Keratinocyte (primary cell): ENCODE measurements at regions not wholly inside any gene's neighbourhood (a gene's known extent, or its start where the extent isn't known, plus 50 kb on each side); places are given as distances from the start of the nearest gene placed in this dataset.
"Not testable (repeated sequence)": the region's sequence is repeated elsewhere in the genome, so short reads cannot be mapped to it uniquely, and the experiment has no call there.

Source experiments
- DNase-seq: peaks from one replicate; pipeline ENCODE4 v3.0.0-alpha.2; 2011; ENCODE audit warnings: low read depth, missing footprints, low spot score
- FAIRE-seq: peaks from 2 replicates; lab custom pipeline; 2011; peaks lifted over from hg19 to GRCh38; lab: Jason Lieb, UNC
- H2AFZ ChIP-seq: 2 replicates; pipeline ENCODE4 v1.6.0; 2012; ENCODE audit warnings: low read length, control low read depth, inconsistent platforms; ENCODE audit not compliant: control insufficient read depth
- H3K27ac ChIP-seq: 2 replicates; pipeline ENCODE4 v1.5.1; 2011; ENCODE audit warnings: low read length; ENCODE audit not compliant: control insufficient read depth, insufficient read depth
- H3K27me3 ChIP-seq: 3 replicates; pipeline ENCODE4 v1.6.0; 2011; ENCODE audit warnings: low read length; ENCODE audit not compliant: control insufficient read depth, insufficient read depth; ENCODE audit errors: extremely low read depth
- H3K36me3 ChIP-seq, 2 experiments: 2 replicates in 1 of 2; 3 replicates in 1 of 2; pipeline ENCODE4 v1.5.1; 2011; ENCODE audit warnings: low read length in 2 of 2, mild to moderate bottlenecking in 1 of 2; ENCODE audit not compliant: control insufficient read depth in 2 of 2, insufficient read depth in 2 of 2; ENCODE audit errors: extremely low read depth in 1 of 2
- H3K4me1 ChIP-seq: 3 replicates; pipeline ENCODE4 v1.5.1; 2011; ENCODE audit warnings: low read length; ENCODE audit not compliant: control insufficient read depth, insufficient read depth; ENCODE audit errors: extremely low read depth
- H3K4me2 ChIP-seq: 3 replicates; pipeline ENCODE4 v1.6.0; 2011; ENCODE audit warnings: low read depth, low read length; ENCODE audit not compliant: control insufficient read depth, insufficient read depth; ENCODE audit errors: extremely low read depth
- H3K4me3 ChIP-seq, 3 experiments: fragments of 200-600 bp in 1 of 3; sonication (generic) in 1 of 3; 2 replicates in 2 of 3; 3 replicates in 1 of 3; pipeline ENCODE4 v1.5.1; 2011 to 2016; ENCODE audit warnings: low read length in 3 of 3, mild to moderate bottlenecking in 3 of 3, control low read depth in 2 of 3, inconsistent platforms in 1 of 3, low read depth in 1 of 3, mixed read lengths in 1 of 3, mixed run types in 1 of 3, moderate library complexity in 1 of 3; ENCODE audit not compliant: control insufficient read depth in 2 of 3, insufficient read depth in 2 of 3; ENCODE audit errors: extremely low read depth in 1 of 3
- H3K79me2 ChIP-seq: 2 replicates; pipeline ENCODE4 v1.6.0; 2012; ENCODE audit warnings: low read length; ENCODE audit not compliant: control insufficient read depth, insufficient read depth
- H3K9ac ChIP-seq: 3 replicates; pipeline ENCODE4 v1.6.0; 2011; ENCODE audit warnings: low read length; ENCODE audit not compliant: control insufficient read depth, insufficient read depth; ENCODE audit errors: extremely low read depth
- H3K9me1 ChIP-seq: 3 replicates; pipeline ENCODE4 v1.6.0; 2011; ENCODE audit warnings: low read length; ENCODE audit not compliant: control insufficient read depth, insufficient read depth; ENCODE audit errors: extremely low read depth
- H3K9me3 ChIP-seq: 2 replicates; pipeline ENCODE4 v1.5.1; 2012; ENCODE audit warnings: low read depth, low read length; ENCODE audit not compliant: control insufficient read depth
- H4K20me1 ChIP-seq: 3 replicates; pipeline ENCODE4 v1.6.0; 2011; ENCODE audit warnings: low read length; ENCODE audit not compliant: control insufficient read depth, insufficient read depth; ENCODE audit errors: extremely low read depth
- CTCF ChIP-seq, 3 experiments: IDR thresholded peaks in 1 of 3; conservative IDR thresholded peaks in 1 of 3; optimal IDR thresholded peaks in 1 of 3; 2 replicates in 2 of 3; 3 replicates in 1 of 3; pipeline versions ENCODE3 to v1.5.1; 2011; ENCODE audit warnings: low read length in 3 of 3, mild to moderate bottlenecking in 3 of 3, moderate library complexity in 2 of 3, control low read depth in 1 of 3, inconsistent platforms in 1 of 3; ENCODE audit not compliant: insufficient read depth in 2 of 3; ENCODE audit errors: extremely low read depth in 1 of 3
- EZH2 ChIP-seq: IDR thresholded peaks from one replicate; pipeline ENCODE4 v1.6.1; 2012; ENCODE audit warnings: inconsistent platforms, mild to moderate bottlenecking, low read length, moderate library complexity
- dilution Hi-C: fragments of 300-500 bp; cut with MboI; formaldehyde crosslinking; loops from one replicate; pipeline ENCODE4 v1.7.0; 2020; ENCODE audit warnings: low sequenced_read_pairs; ENCODE audit not compliant: extremely low pct_ligation_motif_present

- DNase-seq, result not testable (repeated sequence)
These were observed 122.5 kb downstream of the SEPTIN14 start for GRCh38 chr7:55740053-55740452.

GRCh38 chr7:55736641-55737221 is 125.8 kb downstream of the SEPTIN14 start:
- H3K4me2 ChIP-seq, H2AFZ ChIP-seq, H3K4me3 ChIP-seq, dilution Hi-C loops, DNase-seq, FAIRE-seq, H3K4me1 ChIP-seq, H3K9me1 ChIP-seq, H3K9ac ChIP-seq, H3K36me3 ChIP-seq, H3K27ac ChIP-seq, H4K20me1 ChIP-seq, H3K9me3 ChIP-seq, H3K27me3 ChIP-seq, H3K79me2 ChIP-seq: not testable (repeated sequence)

More at GRCh38 chr7:55740053-55740452, 122.5 kb downstream of the SEPTIN14 start:
- H3K4me2 ChIP-seq, H3K36me3 ChIP-seq, H3K9me3 ChIP-seq, dilution Hi-C loops, H3K27me3 ChIP-seq, FAIRE-seq, H3K4me1 ChIP-seq, H3K4me3 ChIP-seq, H3K9ac ChIP-seq, H2AFZ ChIP-seq, H4K20me1 ChIP-seq, H3K79me2 ChIP-seq, H3K27ac ChIP-seq, H3K9me1 ChIP-seq: not testable (repeated sequence)

GRCh38 chr7:55733241-55734140 is 129.1 kb downstream of the SEPTIN14 start:
- Histone ChIP-seq H3K4me3 (no peak overlapping the region), H3K9me3 (no peaks in the 10 kb centered on the region), H3K36me3 (no peaks in the 10 kb centered on the region), H3K9me1 (no peaks in the 10 kb centered on the region), H3K79me2 (no peaks in the 10 kb centered on the region), H4K20me1 (no peaks in the 10 kb centered on the region), H3K27me3 (no peaks in the 10 kb centered on the region), H3K4me1 (no peaks in the 10 kb centered on the region), H3K4me2 (no peak overlapping the region), H3K27ac (no peak overlapping the region), H3K9ac (no peak overlapping the region), H2AFZ (no peak overlapping the region)
- DNase-seq, result no peak
- dilution Hi-C loops, result no loop called here
- TF ChIP-seq EZH2, result no peak
- no peak for TF ChIP-seq CTCF (optimal IDR thresholded peaks at IDR 0.05 in 1 of 3, IDR thresholded peaks at IDR 0.05 in 1 of 3, conservative IDR thresholded peaks at IDR 0.05 in 1 of 3; ENCODE audit: extremely low read depth in 1 of 3, insufficient read depth in 2 of 3, low read length in 3 of 3)
- FAIRE-seq, result no peak
